GM19193 (cell line): ENCODE measurements at regions not wholly inside any gene's neighbourhood (a gene's known extent, or its start where the extent isn't known, plus 50 kb on each side); places are given as distances from the start of the nearest gene placed in this dataset.

ENCODE experiments used
- POLR2A ChIP-seq: IDR thresholded peaks from 4 replicates; pipeline ENCODE4 v1.6.1; 2011; ENCODE audit not compliant: insufficient read depth, insufficient read length; ENCODE audit errors: extremely low read depth

DNA sequence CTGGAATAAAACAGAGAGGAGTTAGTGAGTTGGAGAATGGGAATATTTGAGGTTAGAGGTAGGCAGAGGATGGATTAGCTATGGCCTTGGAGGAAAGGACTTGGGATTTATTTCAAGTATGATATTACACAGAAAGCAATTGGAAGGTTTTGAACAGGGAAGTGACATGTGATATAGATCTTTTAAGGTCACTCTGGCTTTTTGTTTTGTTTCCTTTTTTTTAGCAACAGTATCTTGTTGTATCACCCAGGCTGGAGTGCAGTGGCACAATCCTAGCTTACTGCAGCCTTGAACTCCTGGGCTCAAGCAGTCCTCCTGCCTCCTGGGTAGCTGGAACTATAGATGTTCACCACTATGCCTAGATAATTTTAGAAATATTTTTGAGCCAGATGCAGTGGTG is 190.3 kb downstream of the UTRN start:
- TF ChIP-seq POLR2A = no peak

- TF ChIP-seq POLR2A = no peak
Observed at GRCh38 chr6:144476286-144476685, 191.2 kb downstream of the UTRN start.

GRCh38 chr6:144477396-144477795 is 192.3 kb downstream of the UTRN start:
- no peak for TF ChIP-seq POLR2A

- no peak for TF ChIP-seq POLR2A
Observed at GRCh38 chr6:144477856-144478255, 192.7 kb downstream of the UTRN start.

GRCh38 chr6:144478483-144478882 is 193.3 kb downstream of the UTRN start:
- no peak for TF ChIP-seq POLR2A

- TF ChIP-seq POLR2A = no peak
Observed at GRCh38 chr6:144479991-144480390, 194.9 kb downstream of the UTRN start.

DNA sequence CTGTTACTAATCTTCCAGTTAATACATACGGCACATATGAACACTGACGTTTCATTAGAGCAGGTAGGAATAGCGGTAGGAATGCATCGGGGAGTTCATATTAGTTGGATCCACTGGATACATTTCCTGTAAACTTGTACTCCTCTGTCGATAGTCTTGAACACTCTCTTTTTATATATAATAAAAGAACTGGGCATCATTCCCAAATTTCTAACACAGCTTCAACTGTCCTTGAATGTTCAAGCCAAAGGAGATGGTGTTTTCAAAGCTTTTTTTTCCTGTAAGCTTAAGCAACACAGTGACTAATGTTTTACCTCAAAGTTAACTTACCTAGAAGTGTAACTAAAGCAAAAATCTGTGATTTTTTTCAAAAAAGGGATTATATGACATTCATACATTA is 195.3 kb downstream of the UTRN start:
- no peak for TF ChIP-seq POLR2A

- no peak for TF ChIP-seq POLR2A
Observed at GRCh38 chr6:144481527-144481926, 196.4 kb downstream of the UTRN start.

- TF ChIP-seq POLR2A = no peak
Observed at GRCh38 chr6:144482142-144482541, 197.0 kb downstream of the UTRN start.

DNA sequence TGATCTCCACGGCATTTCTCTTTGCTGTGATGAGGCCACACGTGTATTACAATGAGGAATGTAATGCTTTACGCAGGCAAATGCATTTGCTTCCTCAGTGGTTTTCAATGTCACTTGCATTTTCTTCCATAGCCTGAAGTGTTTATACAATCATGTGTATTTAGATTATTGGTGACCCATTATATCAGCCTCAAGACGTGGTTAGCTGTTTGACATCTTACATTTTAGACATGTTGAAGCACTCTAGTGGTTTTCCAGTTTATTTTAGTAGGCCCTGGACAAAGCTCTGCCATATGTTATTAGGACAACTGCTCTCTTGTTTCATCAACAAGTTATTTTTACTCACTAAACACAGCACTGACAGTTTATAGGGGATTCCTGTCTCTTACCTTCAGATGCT is 200.4 kb downstream of the UTRN start:
- no peak for TF ChIP-seq POLR2A

- TF ChIP-seq POLR2A = no peak
Observed at GRCh38 chr6:144488590-144488989, 203.5 kb downstream of the UTRN start.

GRCh38 chr6:144493035-144493910 is 208.1 kb downstream of the UTRN start:
- no peak for TF ChIP-seq POLR2A

- no peak for TF ChIP-seq POLR2A
Observed at GRCh38 chr6:144497650-144498049, 212.5 kb downstream of the UTRN start.

DNA sequence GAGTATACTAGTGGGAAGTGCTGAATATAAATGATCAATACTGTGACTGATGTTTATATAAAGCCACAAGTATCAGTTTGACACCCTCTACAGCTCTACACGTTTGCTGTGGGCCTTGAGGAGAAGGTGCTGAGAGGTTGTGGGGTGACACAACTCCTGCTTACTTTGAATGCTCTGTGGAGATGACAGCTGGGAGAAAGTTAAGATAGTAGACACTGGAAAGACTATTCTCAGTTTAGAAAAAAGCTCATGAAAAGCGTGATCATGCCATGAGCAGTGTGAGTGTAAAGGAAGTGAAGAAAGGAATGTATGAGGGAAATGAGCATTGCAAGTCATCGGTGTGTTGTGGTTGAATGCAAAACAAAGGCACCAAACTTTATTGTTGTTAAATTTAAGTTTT is 215.8 kb downstream of the UTRN start:
- no peak for TF ChIP-seq POLR2A

GRCh38 chr6:144510859-144511258 is 225.7 kb downstream of the UTRN start:
- no peak for TF ChIP-seq POLR2A

DNA sequence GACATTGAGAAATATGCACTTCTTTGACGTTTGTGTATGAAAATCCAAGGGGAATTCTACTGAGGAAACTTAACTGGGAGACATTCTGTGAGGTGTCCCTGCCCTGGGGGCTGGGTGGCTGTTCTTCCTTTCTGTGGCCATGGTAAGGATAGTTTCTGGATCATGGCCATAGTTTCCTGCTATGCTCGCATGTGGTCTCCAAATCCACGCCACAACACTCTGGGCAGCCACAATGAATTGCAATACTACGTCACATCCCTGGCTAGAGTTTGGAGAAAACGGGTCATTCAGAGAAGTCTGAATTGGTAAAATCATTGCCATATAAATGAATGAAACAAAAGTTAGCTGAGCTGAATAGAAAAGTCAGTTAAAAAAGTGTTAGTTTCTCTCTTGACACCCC is 230.6 kb downstream of the UTRN start:
- TF ChIP-seq POLR2A = no peak

DNA sequence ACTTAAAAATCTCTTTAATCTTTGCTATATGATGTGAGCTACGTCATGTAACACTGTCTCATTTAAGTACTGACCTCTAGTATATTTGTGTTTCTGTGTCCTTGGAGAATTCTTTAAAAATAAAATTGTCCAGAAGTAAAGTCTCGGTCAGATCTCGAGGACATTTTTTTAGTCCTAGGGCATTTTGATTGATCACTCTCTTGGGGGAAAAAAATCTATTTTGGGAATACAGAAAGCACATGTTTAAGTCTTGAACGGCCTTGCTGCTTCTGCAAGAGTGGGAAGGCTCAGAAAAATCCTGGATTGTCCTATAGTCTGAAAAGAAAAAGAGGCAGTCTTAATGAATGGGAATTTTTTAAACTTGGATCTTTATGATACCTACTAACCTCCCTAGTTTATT is 234.3 kb downstream of the UTRN start:
- TF ChIP-seq POLR2A = no peak
